ENCODE measurements at regions not wholly inside any gene's neighbourhood (a gene's known extent, or its start where the extent isn't known, plus 50 kb on each side); places are given as distances from the start of the nearest gene placed in this dataset.

DNA sequence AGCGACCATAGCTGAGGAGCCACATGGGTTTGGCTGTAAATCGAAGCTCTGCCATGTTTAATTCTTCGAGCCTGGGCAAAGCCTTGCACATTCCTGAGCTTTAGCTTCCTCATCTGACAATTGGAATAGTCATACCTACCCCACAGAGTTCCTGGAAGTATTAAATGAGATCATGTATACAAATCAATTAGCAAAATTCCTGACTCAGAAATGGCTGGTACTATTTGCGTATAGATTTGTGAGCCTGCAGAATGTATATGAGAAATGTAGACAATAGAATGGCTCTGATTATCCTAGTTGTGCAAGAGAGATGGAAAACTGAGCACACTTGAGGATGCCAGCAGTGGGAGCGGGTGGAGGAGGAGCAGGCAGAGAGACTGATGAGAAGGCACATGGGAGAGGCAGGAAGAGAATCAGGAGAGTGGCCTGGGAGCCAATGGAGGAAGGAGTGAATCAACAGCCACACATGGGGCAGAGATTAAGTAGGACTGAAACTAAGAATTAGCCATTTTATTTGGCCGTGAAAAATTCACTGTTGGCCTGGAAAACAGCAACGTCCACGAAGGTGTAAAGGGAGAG lies 128.0 kb upstream of the C1GALT1 start:
- TF ChIP-seq GATA2 (IDR thresholded peaks at IDR 0.05; ENCODE audit: low read depth, low read length) = no peak
- TF ChIP-seq GATA3 (IDR thresholded peaks at IDR 0.05; ENCODE audit: low read depth, low read length) = no peak

DNA sequence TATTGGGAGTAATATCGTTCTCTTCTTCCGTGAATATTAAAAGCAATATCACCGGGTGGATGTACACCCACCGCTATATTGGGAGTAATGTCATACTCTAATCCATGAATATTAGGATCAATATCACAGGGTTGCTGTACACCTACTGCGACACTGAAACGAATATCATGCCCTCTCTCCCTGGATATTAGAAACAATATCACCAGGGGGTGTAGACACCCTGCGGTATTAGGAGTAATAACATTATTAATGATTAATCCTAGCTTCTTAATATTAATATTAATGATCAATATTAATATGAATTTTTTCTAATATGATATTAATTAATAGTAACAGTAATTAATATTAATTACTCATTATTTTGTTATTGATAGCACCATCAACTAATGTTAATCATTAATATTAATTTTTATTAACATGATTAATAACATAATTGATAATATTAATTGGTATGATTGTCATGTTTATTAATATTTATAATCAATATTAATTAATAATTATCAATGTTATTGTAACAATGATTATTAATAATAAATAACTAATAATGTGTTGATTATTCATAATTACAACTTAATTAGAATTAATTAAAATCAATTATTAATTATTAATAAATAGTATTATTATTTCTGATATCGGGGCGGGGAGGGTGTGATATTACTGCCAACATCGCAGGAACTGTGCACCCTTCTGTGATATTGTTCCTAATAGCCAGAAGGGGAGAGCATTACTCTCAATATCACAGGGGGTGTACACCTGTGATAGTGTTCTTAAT lies 121.3 kb upstream of the C1GALT1 start:
- TF ChIP-seq GATA2 (IDR thresholded peaks at IDR 0.05; ENCODE audit: low read depth, low read length) = no peak
- no peak for TF ChIP-seq GATA3 (IDR thresholded peaks at IDR 0.05; ENCODE audit: low read depth, low read length)

DNA sequence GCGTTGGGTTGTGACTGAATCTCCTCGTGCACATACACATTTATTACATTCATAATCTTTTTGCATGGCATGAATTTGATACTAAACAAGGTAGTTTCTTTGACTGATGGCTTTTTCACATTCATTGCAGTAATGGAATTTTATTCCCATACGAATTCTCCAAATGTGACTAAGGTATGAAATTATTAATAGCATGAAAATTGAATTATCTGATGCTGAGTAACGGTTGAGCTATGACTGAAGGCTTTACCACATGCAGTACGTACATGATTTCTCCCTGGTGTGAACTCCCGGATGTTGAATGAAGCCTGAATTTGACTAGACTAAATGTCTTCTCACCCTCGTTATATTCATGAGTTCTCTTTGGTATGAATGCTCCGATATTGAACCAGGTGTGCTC lies 104.4 kb upstream of the C1GALT1 start:
- TF ChIP-seq GATA2 (IDR thresholded peaks at IDR 0.05; ENCODE audit: low read depth, low read length) = no peak
- no peak for TF ChIP-seq GATA3 (IDR thresholded peaks at IDR 0.05; ENCODE audit: low read depth, low read length)

DNA sequence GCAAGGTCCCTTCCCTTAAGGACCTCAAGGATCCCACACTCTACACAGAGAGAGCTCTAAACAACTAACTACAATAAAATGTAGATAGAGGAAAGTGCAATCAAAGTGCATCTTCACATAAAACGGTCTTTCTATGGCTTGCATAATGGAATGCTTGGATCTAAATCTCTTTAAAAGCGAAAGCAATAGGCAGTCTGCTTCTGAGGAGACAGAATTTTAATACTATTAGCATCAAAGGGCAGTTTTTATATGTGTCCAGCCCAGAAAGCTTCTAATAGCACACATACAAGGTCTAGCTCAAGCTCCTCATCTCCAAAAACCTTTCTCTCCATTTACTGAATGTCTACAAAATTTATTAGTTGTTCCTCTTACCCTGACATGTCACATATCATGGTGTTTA lies 101.5 kb upstream of the C1GALT1 start:
- TF ChIP-seq GATA3 (IDR thresholded peaks at IDR 0.05; ENCODE audit: low read depth, low read length) = no peak
- TF ChIP-seq GATA2 (IDR thresholded peaks at IDR 0.05; ENCODE audit: low read depth, low read length) = no peak

DNA sequence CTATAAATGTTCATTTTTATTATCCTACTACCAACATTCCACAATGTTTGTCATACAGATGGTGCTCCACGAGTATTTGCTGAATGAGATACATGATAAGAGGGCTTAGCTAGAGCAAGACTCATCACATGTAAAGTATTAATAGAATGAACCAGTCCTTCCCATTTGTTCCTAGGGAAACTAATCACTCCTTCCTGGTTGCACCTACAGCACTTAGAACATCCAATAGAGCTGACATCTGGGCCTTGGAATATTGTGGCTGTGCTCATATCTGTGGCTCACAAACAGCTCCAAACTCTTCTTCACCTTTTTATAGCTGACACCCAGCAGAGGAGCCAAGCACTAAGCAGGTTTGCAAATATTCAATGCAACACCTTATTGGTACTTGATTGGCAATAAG lies 91.9 kb upstream of the C1GALT1 start:
- TF ChIP-seq GATA3 (IDR thresholded peaks at IDR 0.05; ENCODE audit: low read depth, low read length) (no peak), GATA2 (IDR thresholded peaks at IDR 0.05; ENCODE audit: low read depth, low read length) (no peak)

DNA sequence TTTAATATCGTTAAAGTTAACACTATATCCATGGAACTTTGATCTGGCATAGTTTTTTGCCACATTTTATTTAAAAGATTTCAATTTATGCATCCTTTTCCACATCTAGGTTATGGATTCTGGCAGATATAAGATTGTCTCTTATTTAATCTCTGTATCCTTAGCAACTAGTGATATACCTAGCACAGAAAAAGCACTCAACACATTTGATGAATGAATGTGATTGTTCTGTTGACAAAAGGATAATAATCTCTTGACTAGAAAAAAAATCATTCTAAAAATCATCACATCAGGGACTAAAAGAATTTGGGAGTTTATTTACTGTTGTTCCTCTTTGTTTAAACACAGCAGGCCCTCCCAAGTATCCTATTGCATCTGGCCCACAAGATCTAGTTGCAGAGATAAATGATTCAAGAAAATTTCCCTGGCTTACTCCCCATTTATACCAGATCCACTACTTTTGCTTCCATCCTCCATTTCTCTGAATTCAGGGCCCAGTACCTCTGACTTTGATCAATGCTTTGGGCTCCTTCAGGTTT lies 84.0 kb upstream of the C1GALT1 start:
- TF ChIP-seq GATA3 (IDR thresholded peaks at IDR 0.05; ENCODE audit: low read depth, low read length) (no peak), GATA2 (IDR thresholded peaks at IDR 0.05; ENCODE audit: low read depth, low read length) (no peak)

DNA sequence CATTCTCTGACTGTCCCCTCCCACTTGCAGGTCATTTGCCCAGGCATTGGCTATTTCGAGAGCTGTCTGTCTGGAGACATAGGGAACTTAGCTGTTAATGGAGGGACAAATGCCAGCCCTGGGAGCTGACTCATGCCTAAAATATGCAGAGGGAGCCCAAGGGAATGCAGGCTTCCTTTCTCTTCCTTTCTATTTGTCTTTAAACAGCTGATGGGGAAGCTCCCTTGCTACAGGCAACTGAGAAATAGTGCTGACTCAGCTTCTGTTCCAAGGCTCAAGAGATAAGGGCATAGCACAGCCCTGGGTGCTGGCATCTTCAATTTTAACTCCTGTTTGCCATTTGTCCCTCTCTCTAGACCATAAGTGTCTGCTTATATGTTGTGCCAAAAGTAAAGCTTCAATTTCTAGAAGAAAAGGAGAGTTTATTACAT lies 82.7 kb upstream of the C1GALT1 start:
- no peak for TF ChIP-seq GATA2 (IDR thresholded peaks at IDR 0.05; ENCODE audit: low read depth, low read length)
- TF ChIP-seq GATA3 (IDR thresholded peaks at IDR 0.05; ENCODE audit: low read depth, low read length) = no peak

DNA sequence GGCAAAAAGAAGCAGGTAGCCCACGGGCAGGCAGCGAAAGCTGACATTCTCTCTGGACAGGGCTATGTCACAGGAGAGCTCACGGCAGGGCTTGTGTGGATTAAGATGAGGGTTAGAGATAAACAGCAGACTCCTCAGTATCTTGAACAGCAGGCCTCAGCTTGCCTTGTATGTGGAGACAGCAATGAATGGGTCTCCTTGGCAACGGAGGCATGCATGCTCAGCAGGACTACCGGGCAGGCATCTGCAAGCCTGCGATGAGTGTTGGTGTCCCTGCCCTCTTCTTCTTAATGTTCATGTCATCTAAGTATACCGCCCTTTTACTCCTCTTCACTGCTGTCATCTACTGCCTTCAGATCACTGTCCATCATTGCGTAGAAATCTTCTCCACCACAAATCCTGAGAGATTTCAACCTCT lies 81.9 kb upstream of the C1GALT1 start:
- TF ChIP-seq GATA3 (IDR thresholded peaks at IDR 0.05; ENCODE audit: low read depth, low read length) (no peak), GATA2 (IDR thresholded peaks at IDR 0.05; ENCODE audit: low read depth, low read length) (no peak)

DNA sequence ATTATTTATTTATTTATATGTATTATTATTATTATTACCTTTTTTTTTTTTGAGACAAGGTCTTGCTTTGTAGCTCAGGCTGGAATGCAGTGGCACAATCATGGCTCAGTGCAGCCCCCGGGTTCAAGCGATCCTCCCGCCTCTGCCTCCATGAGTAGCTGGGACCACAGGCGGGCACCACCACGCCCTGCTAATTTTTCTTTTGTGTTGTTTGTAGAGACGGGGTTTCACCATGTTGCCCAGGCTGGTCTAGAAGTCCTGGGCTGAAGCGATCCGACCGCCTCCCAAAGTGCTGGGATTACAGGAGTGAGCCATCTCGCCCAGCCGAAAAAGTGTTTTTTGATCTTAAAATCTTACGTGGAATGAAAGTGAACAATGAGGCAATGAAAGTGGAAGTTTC lies 79.4 kb upstream of the C1GALT1 start:
- TF ChIP-seq GATA2 (IDR thresholded peaks at IDR 0.05; ENCODE audit: low read depth, low read length) = no peak
- no peak for TF ChIP-seq GATA3 (IDR thresholded peaks at IDR 0.05; ENCODE audit: low read depth, low read length)

DNA sequence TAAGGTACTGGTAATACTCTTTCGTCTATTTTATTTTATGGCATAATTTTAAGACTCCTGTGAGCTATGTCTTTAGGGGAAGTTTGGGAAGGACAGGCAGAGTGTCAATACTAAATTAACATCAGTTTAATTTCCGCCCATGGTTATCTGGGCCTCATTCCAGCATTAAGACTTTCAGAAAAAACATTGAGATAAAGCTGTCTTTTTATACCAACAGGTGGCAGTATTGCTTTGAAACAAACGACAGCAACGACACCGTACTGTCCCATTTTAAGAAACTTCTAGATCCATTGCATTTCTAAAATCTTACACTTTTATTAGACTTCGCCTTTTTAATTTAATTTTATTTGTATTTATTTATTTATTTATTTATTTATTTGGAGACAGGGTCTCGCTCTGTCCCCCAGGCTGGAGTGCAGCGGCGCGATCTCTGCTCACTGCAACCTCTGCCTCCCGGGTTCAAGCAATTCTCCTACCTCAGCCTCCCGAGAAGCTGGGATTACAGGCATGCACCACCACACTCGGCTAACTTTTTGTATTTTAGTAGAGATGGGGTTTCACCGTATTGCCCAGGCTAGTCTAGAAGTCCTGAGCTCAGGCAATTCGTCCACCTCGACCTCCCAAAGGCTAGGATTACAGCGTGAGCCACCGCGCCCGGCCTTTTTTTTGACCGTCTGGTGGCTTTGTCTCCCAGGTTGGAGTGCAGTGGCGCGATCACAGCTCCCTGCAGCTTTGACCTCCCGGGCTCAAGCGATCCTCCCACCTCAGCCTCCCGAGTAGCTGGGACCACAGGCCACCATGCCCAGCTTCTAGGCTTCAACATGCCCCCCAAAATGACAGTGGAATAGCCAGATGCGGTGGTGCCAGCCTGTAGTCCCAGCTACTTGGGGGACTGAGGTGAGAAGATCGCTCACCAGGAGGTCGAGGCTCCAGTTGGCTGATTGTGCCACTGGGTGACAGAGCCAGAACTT lies 78.7 kb upstream of the C1GALT1 start:
- no peak for TF ChIP-seq GATA3 (IDR thresholded peaks at IDR 0.05; ENCODE audit: low read depth, low read length)
- no peak for TF ChIP-seq GATA2 (IDR thresholded peaks at IDR 0.05; ENCODE audit: low read depth, low read length)

DNA sequence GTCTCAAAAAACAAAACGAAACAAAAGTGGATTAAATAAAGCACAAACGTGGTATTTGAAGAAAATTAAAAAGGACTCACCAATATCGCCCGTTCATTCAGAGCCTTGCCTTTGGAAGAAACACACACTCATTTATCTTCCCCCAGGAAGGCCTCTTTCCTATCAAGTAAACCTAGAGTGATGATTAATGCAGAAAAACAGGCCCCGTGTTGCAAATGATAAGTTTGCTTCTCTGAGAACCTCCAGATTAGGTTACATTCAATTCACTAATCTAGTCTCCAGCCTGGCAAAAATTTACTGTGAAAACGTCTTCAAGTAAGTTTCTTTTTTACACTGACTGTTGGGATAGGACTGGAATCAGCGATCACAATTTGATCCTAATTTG lies 78.0 kb upstream of the C1GALT1 start:
- TF ChIP-seq GATA2 (IDR thresholded peaks at IDR 0.05; ENCODE audit: low read depth, low read length) = no peak
- no peak for TF ChIP-seq GATA3 (IDR thresholded peaks at IDR 0.05; ENCODE audit: low read depth, low read length)

DNA sequence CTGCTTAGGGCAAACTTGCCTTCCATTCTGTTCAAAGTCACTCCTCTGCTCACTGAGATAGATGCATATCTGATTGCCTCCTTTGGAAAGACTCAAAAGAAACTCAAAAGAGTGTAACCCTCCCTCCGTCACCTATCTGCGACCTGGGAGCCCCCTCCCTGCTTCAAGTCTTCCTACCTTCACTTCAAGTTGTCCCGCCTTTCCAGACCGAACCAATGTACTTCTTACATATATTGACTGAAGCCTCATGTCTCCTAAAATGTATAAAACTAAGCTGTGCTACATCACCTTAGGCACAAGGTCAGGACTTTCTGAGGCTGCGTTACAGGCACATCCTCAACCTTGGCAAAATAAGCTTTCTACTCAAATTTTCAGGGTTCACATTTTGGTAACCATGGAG lies 77.4 kb upstream of the C1GALT1 start:
- TF ChIP-seq GATA3 (IDR thresholded peaks at IDR 0.05; ENCODE audit: low read depth, low read length) (no peak), GATA2 (IDR thresholded peaks at IDR 0.05; ENCODE audit: low read depth, low read length) (no peak)

DNA sequence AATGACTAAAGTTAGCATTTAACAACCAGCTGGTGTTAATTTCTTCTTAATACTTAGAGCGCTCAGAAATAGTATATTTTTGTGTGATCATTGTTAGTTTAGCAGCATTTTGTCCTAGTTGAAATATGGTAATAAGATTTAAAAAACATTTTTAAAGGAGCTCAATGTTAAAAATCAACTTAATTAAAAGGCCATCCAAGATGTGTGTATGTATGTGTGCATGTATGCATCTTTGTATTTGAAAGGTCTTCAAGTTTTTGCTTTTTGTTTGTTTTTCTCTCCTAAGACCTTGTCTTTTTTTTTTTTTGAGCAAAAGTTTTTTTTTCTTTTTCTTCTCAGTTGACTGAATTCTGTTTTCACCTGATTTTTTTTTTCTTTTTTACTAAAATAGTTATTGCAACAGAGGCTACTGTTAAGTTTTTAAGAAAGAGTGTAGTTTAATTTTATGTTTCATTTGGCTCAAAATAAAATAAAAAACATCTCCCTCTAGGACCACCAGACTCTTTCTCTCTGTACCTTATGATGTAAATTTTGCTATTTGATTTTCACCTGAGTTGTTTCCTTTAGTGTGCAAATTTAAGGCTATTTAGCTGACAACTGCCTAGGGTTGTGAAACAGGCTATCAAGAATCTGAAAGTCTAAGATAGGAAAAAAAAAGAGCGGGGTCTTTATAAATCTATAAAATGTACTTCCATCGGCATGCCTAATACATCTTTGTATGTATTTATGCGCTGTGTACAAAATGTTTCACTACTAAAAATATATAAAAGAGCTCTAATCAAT lies 76.4 kb upstream of the C1GALT1 start:
- no peak for TF ChIP-seq GATA2 (IDR thresholded peaks at IDR 0.05; ENCODE audit: low read depth, low read length)
- TF ChIP-seq GATA3 (IDR thresholded peaks at IDR 0.05; ENCODE audit: low read depth, low read length) = no peak

Measured in SH-SY5Y (cell line).